HG03064 (cell line): ENCODE measurements at regions not wholly inside any gene's neighbourhood (a gene's known extent, or its start where the extent isn't known, plus 50 kb on each side); places are given as distances from the start of the nearest gene placed in this dataset.
"Not testable (repeated sequence)": the region's sequence is repeated elsewhere in the genome, so short reads cannot be mapped to it uniquely, and the experiment has no call there.

Experiments used
- ATAC-seq: cut with Tn5 transposase; IDR thresholded peaks from one replicate; pipeline ENCODE4 v1.9.1; 2021; ENCODE audit warnings: low read depth; ENCODE audit not compliant: unreplicated experiment

GRCh38 chr1:233722212-233722979, 108.5 kb downstream of the KCNK1 start:
- ATAC-seq, result no peak

GRCh38 chr1:233723387-233723786, 109.5 kb downstream of the KCNK1 start:
- no peak for ATAC-seq

- not testable (repeated sequence) for ATAC-seq
Observed at GRCh38 chr1:233724131-233724631, 110.3 kb downstream of the KCNK1 start.

GRCh38 chr1:233725423-233725822, 111.5 kb downstream of the KCNK1 start:
- ATAC-seq, result no peak

GRCh38 chr1:233728721-233729120, 114.8 kb downstream of the KCNK1 start:
- no peak for ATAC-seq

- no peak for ATAC-seq
Observed at GRCh38 chr1:233730380-233730779, 116.5 kb downstream of the KCNK1 start.

GRCh38 chr1:233730809-233731208, 116.9 kb downstream of the KCNK1 start:
- no peak for ATAC-seq

DNA sequence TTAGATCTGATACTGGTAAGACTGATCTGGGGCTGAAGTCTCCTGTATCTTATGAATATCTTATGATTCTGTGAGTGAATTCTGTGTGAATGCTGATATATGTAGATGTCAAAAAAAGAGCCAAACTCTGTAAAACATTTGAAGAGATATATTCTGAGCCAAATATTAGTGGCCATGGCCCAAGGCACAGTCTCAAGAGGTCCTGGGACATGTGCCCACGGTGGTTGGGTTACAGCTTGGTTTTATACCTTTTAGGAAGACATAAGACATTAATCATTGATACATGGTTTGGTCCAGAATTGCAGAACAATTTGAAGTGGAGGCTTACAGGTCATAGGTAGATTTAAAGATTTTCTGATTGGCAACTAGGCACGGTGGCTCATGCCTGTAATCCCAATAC, 118.3 kb downstream of the KCNK1 start:
- ATAC-seq, result no peak

DNA sequence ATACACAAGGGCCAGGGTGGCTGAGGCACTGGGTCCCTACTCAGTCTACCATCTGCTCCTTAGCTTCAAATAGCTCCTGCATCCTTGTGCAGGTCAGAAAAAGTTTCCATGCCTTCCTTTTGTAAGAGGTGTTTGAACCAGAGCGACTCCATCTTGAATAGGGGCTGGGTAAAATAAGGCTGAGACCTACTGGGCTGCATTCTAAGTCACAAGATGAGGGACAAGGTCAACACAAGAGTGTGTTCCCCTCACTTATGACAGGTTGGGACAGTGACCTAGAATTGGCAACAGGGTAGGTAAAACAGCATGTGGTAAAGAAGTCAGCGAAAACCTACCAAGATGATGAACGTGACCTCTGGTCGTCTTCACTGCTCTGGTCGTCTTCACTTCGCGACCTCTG, 120.5 kb downstream of the KCNK1 start:
- no peak for ATAC-seq

GRCh38 chr1:233735331-233735730, 121.4 kb downstream of the KCNK1 start:
- ATAC-seq, result no peak

GRCh38 chr1:233735847-233736246, 121.9 kb downstream of the KCNK1 start:
- no peak for ATAC-seq

- ATAC-seq, result no peak
Observed at GRCh38 chr1:233737341-233737740, 123.4 kb downstream of the KCNK1 start.

GRCh38 chr1:233738396-233738795, 124.5 kb downstream of the KCNK1 start:
- ATAC-seq, result no peak

DNA sequence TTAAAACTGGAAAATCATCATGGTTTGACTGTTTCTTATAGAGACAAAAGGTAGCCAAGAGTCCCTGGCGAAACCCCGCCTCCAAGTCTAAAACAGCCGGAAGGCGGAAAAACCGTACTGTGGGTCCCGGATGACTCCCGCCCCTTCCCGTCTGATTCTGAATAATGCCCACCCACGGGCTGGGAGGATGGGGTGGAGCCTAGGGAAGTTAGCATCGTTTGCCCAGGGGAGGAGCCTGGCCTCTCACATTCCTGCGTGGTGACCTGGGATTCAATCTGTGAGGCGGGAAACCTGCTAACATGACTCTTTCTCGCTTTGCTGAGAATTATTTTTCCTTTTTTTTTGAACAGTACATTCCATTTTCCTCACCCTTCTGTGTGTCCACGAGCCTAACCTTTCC, 124.9 kb downstream of the KCNK1 start:
- ATAC-seq, result no peak

- ATAC-seq, result no peak
Observed at GRCh38 chr1:233744779-233745513, 131.0 kb downstream of the KCNK1 start.

DNA sequence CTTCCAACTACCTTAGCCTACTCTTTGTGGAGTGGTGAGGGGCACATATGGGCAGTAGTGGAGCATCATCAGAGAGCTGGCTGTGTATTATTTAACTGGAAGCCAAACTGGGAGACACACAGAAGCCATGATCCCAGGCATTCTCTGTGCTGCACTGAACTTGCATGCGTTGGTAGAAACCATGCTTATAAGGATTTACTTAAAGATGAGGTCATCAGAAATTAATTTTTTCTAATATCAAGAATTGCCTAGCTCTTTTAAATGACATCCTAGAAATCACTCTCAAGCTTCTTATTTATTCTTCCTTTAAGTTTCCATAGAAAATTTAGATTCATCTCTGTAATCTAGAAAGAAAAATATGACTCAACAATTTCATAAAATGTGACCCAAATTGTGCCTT, 136.2 kb downstream of the KCNK1 start:
- no peak for ATAC-seq

- no peak for ATAC-seq
Observed at GRCh38 chr1:233759665-233760064, 144.8 kb upstream of the SLC35F3 start.

GRCh38 chr1:233764304-233764703, 140.2 kb upstream of the SLC35F3 start:
- ATAC-seq, result not testable (repeated sequence)

GRCh38 chr1:233777566-233777965, 126.9 kb upstream of the SLC35F3 start:
- no peak for ATAC-seq

DNA sequence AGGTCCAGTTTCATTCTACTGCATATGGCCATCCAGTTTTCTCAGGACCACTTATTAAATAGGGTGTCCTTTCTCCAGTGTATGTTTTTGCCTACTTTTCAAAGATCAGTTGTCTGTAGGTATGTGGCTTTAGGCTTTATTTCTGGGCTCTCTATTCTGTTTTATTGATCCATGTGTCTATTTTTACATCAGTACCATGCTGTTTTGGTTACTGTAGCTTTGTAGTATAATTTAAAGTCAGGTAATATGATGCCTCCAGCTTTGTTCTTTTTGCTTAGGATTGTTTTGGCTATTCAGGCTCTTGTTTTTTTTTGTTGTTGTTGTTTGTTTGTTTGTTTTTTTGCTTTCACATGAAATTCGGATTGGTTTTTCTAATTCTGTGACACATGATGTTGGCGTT, 124.4 kb upstream of the SLC35F3 start:
- ATAC-seq, result no peak

GRCh38 chr1:233782937-233783586, 121.4 kb upstream of the SLC35F3 start:
- ATAC-seq, result no peak
